ENCODE measurements at regions not wholly inside any gene's neighbourhood (a gene's known extent, or its start where the extent isn't known, plus 50 kb on each side); places are given as distances from the start of the nearest gene placed in this dataset.
"Not testable (repeated sequence)": the region's sequence is repeated elsewhere in the genome, so short reads cannot be mapped to it uniquely, and the experiment has no call there.

DNA sequence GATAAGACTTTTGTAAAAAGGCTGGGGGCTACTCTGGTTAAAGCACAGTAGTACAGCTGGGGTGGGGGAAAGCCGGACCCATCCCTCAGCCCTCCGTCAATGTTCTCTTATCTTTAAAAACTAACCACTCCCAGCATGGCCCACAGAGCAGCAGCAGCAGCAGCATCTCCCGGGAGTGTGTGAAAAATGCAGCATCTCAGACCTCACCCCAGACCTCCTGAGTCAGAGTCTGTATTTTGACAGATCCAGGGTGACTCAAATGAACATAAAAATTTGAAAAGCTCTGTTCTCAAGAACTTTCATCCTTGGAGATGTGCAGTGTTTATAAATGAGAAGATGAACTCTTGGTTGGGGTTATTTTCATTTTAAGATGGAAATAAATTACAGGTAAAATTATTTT is 277.7 kb upstream of the ECI2 start:
- Histone ChIP-seq H3K36me3 (ENCODE audit: insufficient read depth) (no peaks in the 10 kb centered on the region), H3K27me3 (ENCODE audit: insufficient read depth, low read depth) (no peaks in the 10 kb centered on the region), H2AFZ (ENCODE audit: low read depth) (no peak overlapping the region), H3K4me3 (IDR thresholded peaks at IDR 0.05; ENCODE audit: insufficient read depth, low read depth, low read length) (no peak overlapping the region), H3K9ac (no peak overlapping the region), H3K4me1 (ENCODE audit: low read depth, poor library complexity, severe bottlenecking) (no peaks in the 10 kb centered on the region), H3K27ac (no peak overlapping the region), H3K79me2 (ENCODE audit: insufficient read depth, low read depth) (no peaks in the 10 kb centered on the region), H3K4me2 (no peak overlapping the region), H4K20me1 (ENCODE audit: insufficient read depth) (no peaks in the 10 kb centered on the region)
- no peak for TF ChIP-seq CTCF (conservative IDR thresholded peaks at IDR 0.05; ENCODE audit: low read depth, low read length)

DNA sequence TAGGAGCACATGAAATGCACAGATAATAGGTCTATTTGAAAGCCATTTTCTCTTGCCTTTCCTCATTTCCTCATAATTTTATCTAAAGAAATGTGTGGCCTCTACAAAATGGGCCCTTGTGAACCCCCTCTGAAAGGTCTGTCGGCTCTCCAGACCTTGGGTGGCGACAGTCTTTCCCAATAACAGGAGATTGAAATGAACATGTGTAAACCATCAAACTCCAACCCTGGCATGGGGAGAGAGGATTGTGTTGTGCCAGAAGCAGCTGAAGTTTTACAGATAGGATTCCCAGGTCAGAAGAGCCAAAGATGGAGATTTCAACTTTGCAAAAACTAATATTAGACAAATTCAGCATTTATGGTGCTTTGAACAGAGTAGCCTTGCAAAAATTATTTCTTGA is 277.1 kb upstream of the ECI2 start:
- Histone ChIP-seq H3K27me3 (ENCODE audit: insufficient read depth, low read depth) (no peaks in the 10 kb centered on the region), H3K4me1 (ENCODE audit: low read depth, poor library complexity, severe bottlenecking) (peaks cover 5% of the 10 kb centered on the region), H3K36me3 (ENCODE audit: insufficient read depth) (no peaks in the 10 kb centered on the region), H3K79me2 (ENCODE audit: insufficient read depth, low read depth) (no peaks in the 10 kb centered on the region), H3K9ac (no peak overlapping the region), H3K27ac (no peak overlapping the region), H3K4me3 (IDR thresholded peaks at IDR 0.05; ENCODE audit: insufficient read depth, low read depth, low read length) (no peak overlapping the region), H3K4me2 (no peak overlapping the region), H4K20me1 (ENCODE audit: insufficient read depth) (no peaks in the 10 kb centered on the region), H2AFZ (ENCODE audit: low read depth) (no peak overlapping the region)
- TF ChIP-seq CTCF (conservative IDR thresholded peaks at IDR 0.05; ENCODE audit: low read depth, low read length), result no peak

GRCh38 chr6:4412077-4412476 is 276.7 kb upstream of the ECI2 start:
- Histone ChIP-seq H3K4me2 (no peak overlapping the region), H2AFZ (ENCODE audit: low read depth) (no peak overlapping the region), H3K27ac (no peak overlapping the region), H3K27me3 (ENCODE audit: insufficient read depth, low read depth) (no peaks in the 10 kb centered on the region), H4K20me1 (ENCODE audit: insufficient read depth) (no peaks in the 10 kb centered on the region), H3K9ac (no peak overlapping the region), H3K36me3 (ENCODE audit: insufficient read depth) (no peaks in the 10 kb centered on the region), H3K79me2 (ENCODE audit: insufficient read depth, low read depth) (no peaks in the 10 kb centered on the region), H3K4me3 (IDR thresholded peaks at IDR 0.05; ENCODE audit: insufficient read depth, low read depth, low read length) (no peak overlapping the region), H3K4me1 (ENCODE audit: low read depth, poor library complexity, severe bottlenecking) (peaks cover 8% of the 10 kb centered on the region)
- no peak for TF ChIP-seq CTCF (conservative IDR thresholded peaks at IDR 0.05; ENCODE audit: low read depth, low read length)

- not testable (repeated sequence) for H3K36me3 ChIP-seq (ENCODE audit: insufficient read depth); H3K27ac ChIP-seq; H4K20me1 ChIP-seq (ENCODE audit: insufficient read depth); H2AFZ ChIP-seq (ENCODE audit: low read depth); H3K27me3 ChIP-seq (ENCODE audit: insufficient read depth, low read depth); H3K9ac ChIP-seq; H3K4me3 ChIP-seq (IDR thresholded peaks at IDR 0.05; ENCODE audit: insufficient read depth, low read depth, low read length); H3K4me1 ChIP-seq (ENCODE audit: low read depth, poor library complexity, severe bottlenecking); H3K79me2 ChIP-seq (ENCODE audit: insufficient read depth, low read depth); H3K4me2 ChIP-seq
Measured at GRCh38 chr6:4407710-4408109, 272.3 kb upstream of the ECI2 start.

- no peaks in the 10 kb centered on the region for H3K36me3 ChIP-seq (ENCODE audit: insufficient read depth)
- no peaks in the 10 kb centered on the region for H3K79me2 ChIP-seq (ENCODE audit: insufficient read depth, low read depth)
- no peak overlapping the region for H3K4me2 ChIP-seq
- peaks cover 8% of the 10 kb centered on the region for H3K4me1 ChIP-seq (ENCODE audit: low read depth, poor library complexity, severe bottlenecking)
- no peak overlapping the region for H3K27ac ChIP-seq
- H3K27me3 ChIP-seq (ENCODE audit: insufficient read depth, low read depth), result no peaks in the 10 kb centered on the region
- no peaks in the 10 kb centered on the region for H4K20me1 ChIP-seq (ENCODE audit: insufficient read depth)
- no peak overlapping the region for H3K9ac ChIP-seq
- TF ChIP-seq CTCF (conservative IDR thresholded peaks at IDR 0.05; ENCODE audit: low read depth, low read length), result no peak
- no peak overlapping the region for H2AFZ ChIP-seq (ENCODE audit: low read depth)
- no peak overlapping the region for H3K4me3 ChIP-seq (IDR thresholded peaks at IDR 0.05; ENCODE audit: insufficient read depth, low read depth, low read length)
Measured at GRCh38 chr6:4405621-4406212, 270.3 kb upstream of the ECI2 start.

Measured in KMS-11 (cell line).